OCI-LY7 (cell line): ENCODE measurements at regions not wholly inside any gene's neighbourhood (a gene's known extent, or its start where the extent isn't known, plus 50 kb on each side); places are given as distances from the start of the nearest gene placed in this dataset.

Experiments
- BruUV-seq: library from RNA; stranded (reverse); fragments of 400-500 nt; replicated peaks from 2 replicates; lab custom pipeline; 2021; lab: Mats Ljungman, UMichigan
- CTCF ChIA-PET: fragments of 300-600 bp; sonication (Branson Sonifier 250); formaldehyde crosslinking; loops from one replicate; lab custom pipeline; 2022; ENCODE audit warnings: antibody characterized with exemption; ENCODE audit not compliant: unreplicated experiment; lab: Charles Lee
- POLR2A ChIA-PET: fragments of 300-600 bp; sonication (Branson Sonifier 250); formaldehyde crosslinking; loops from one replicate; lab custom pipeline; 2022; ENCODE audit warnings: antibody characterized with exemption; lab: Charles Lee
- DNase-seq: peaks from one replicate; pipeline ENCODE4 v3.0.0-alpha.2; 2015; ENCODE audit warnings: low spot score
- H2AFZ ChIP-seq: fragments of 200-600 bp; sonication (generic), shearing (Covaris generic); 2 replicates; pipeline ENCODE4 v1.6.1; 2014; ENCODE audit warnings: mild to moderate bottlenecking, antibody characterized with exemption, low read length, moderate library complexity
- H3K27ac ChIP-seq: fragments of 200-600 bp; sonication (generic); 2 replicates; pipeline ENCODE4 v1.5.1; 2014; ENCODE audit warnings: mixed run types, low read depth, mild to moderate bottlenecking, moderate library complexity, low read length, inconsistent platforms; ENCODE audit not compliant: poor library complexity, severe bottlenecking
- H3K36me3 ChIP-seq: fragments of 200-600 bp; sonication (generic); 2 replicates; pipeline ENCODE4 v1.6.1; 2014; ENCODE audit warnings: mild to moderate bottlenecking, antibody characterized with exemption, low read length, moderate library complexity, mixed read lengths; ENCODE audit not compliant: insufficient read depth
- H3K4me1 ChIP-seq: fragments of 200-600 bp; sonication (generic); 2 replicates; pipeline ENCODE4 v1.5.1; 2014; ENCODE audit warnings: mild to moderate bottlenecking, low read length; ENCODE audit not compliant: insufficient read depth, poor library complexity, severe bottlenecking
- H3K4me2 ChIP-seq: fragments of 200-600 bp; sonication (generic); 2 replicates; pipeline ENCODE4 v1.6.1; 2014; ENCODE audit warnings: mild to moderate bottlenecking, low read length
- H3K4me3 ChIP-seq: fragments of 200-600 bp; sonication (generic); 2 replicates; pipeline ENCODE4 v1.5.1; 2014; ENCODE audit warnings: mild to moderate bottlenecking, low read depth, low read length; ENCODE audit not compliant: poor library complexity, severe bottlenecking
- H3K79me2 ChIP-seq: fragments of 200-600 bp; sonication (generic); 2 replicates; pipeline ENCODE4 v1.6.1; 2016; ENCODE audit warnings: low read depth, mild to moderate bottlenecking, low read length, moderate library complexity, mixed read lengths; ENCODE audit not compliant: insufficient read depth
- H3K9me2 ChIP-seq: fragments of 200-600 bp; sonication (generic); 2 replicates; pipeline ENCODE4 v1.6.1; 2016; ENCODE audit warnings: mild to moderate bottlenecking, low read length, mixed read lengths; ENCODE audit not compliant: insufficient read depth
- H3K9me3 ChIP-seq: fragments of 200-600 bp; sonication (generic); 2 replicates; pipeline ENCODE4 v1.6.1; 2014; ENCODE audit warnings: mild to moderate bottlenecking, mixed run types, low read length, mixed read lengths
- H4K20me1 ChIP-seq: fragments of 200-600 bp; sonication (generic); 2 replicates; pipeline ENCODE4 v1.6.1; 2014; ENCODE audit warnings: mild to moderate bottlenecking, antibody characterized with exemption, low read length, moderate library complexity, mixed read lengths; ENCODE audit not compliant: insufficient read depth
- EZH2phosphoT487 ChIP-seq: fragments of 200-600 bp; sonication (generic); IDR thresholded peaks from 2 replicates; pipeline ENCODE4 v1.6.1; 2018; ENCODE audit warnings: low read depth, borderline replicate concordance, mild to moderate bottlenecking, mixed run types, antibody characterized with exemption, low read length, moderate library complexity, mixed read lengths
- intact Hi-C: fragments of 100-400 bp; cut with micrococcal nuclease; formaldehyde crosslinking; loops from one replicate; pipeline ENCODE4 v1.10.0; 2022; ENCODE audit not compliant: unreplicated experiment
- TF ChIP-seq, protein P1 (sequence below): fragments of 200-600 bp; sonication (generic); conservative IDR thresholded peaks from 2 replicates; pipeline ENCODE4 v1.5.1; 2014; ENCODE audit warnings: mild to moderate bottlenecking, antibody characterized with exemption, low read length, moderate library complexity, mixed read lengths

DNA sequence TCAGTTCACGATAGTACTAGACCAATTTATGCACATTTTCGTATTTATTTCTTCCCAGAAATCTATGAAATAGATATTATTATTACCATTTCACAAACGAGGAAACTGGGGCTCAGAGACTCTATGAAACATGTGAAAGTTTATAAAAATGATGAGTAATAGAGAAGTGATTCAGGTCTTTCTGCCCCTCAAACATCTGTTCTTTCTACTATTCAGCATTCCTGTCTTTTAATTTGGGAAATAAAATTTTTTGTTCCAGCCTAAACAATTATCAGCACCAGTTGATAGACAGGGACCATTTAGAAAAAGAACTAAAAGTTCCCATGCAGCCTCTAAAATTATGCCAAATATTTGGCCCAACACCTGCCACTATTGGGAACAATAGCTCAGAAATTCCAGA lies 585.1 kb downstream of the PTPRC start:
- Histone ChIP-seq H3K36me3 (no peaks in the 10 kb centered on the region), H3K27ac (no peak overlapping the region), H3K4me3 (no peak overlapping the region), H3K4me2 (no peak overlapping the region), H3K4me1 (peaks cover 5% of the 10 kb centered on the region), H4K20me1 (no peaks in the 10 kb centered on the region), H3K79me2 (no peaks in the 10 kb centered on the region), H3K9me2 (no peaks in the 10 kb centered on the region), H3K9me3 (no peaks in the 10 kb centered on the region), H2AFZ (no peak overlapping the region)
- no TSS peak for BruUV-seq
- intact Hi-C loops, result no loop called here
- no peak for TF ChIP-seq EZH2phosphoT487
- TF ChIP-seq, protein P1, sequence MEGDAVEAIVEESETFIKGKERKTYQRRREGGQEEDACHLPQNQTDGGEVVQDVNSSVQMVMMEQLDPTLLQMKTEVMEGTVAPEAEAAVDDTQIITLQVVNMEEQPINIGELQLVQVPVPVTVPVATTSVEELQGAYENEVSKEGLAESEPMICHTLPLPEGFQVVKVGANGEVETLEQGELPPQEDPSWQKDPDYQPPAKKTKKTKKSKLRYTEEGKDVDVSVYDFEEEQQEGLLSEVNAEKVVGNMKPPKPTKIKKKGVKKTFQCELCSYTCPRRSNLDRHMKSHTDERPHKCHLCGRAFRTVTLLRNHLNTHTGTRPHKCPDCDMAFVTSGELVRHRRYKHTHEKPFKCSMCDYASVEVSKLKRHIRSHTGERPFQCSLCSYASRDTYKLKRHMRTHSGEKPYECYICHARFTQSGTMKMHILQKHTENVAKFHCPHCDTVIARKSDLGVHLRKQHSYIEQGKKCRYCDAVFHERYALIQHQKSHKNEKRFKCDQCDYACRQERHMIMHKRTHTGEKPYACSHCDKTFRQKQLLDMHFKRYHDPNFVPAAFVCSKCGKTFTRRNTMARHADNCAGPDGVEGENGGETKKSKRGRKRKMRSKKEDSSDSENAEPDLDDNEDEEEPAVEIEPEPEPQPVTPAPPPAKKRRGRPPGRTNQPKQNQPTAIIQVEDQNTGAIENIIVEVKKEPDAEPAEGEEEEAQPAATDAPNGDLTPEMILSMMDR, result no peak
- POLR2A ChIA-PET, result interaction anchor here (0.6 kb wide), 1 partner anchor 810 kb away, joined by 3 read pairs; no protein-coding TSS in a partner anchor
- CTCF ChIA-PET, result no interaction called here
- no peak for DNase-seq

DNA sequence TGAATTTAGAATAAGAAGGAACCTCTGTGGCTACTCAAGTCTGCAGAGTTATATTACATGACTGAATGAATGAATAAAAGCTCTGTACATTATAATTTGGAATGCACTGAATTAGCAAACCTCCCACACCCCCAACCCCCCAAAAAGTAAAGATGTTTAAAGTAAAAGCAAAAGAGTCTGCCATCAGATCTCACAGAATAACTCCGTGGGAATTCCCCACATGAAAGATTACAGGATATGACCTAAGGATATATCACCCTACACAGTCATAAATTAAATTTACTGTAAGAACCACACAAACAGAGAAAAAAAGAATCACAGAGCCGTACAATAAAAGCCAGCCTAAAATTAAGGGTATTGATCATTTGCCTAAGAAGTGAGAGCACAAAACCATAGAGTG lies 587.3 kb downstream of the PTPRC start:
- intact Hi-C loops, result no loop called here
- DNase-seq, result no peak
- Histone ChIP-seq H3K27ac (no peak overlapping the region), H3K79me2 (no peaks in the 10 kb centered on the region), H3K4me3 (no peak overlapping the region), H3K36me3 (no peaks in the 10 kb centered on the region), H3K9me2 (no peaks in the 10 kb centered on the region), H2AFZ (no peak overlapping the region), H3K9me3 (no peaks in the 10 kb centered on the region), H4K20me1 (no peaks in the 10 kb centered on the region), H3K4me1 (peaks cover 4% of the 10 kb centered on the region), H3K4me2 (no peak overlapping the region)
- ChIA-PET POLR2A (no interaction called here), CTCF (no interaction called here)
- no TSS peak for BruUV-seq
- TF ChIP-seq EZH2phosphoT487, result no peak
- TF ChIP-seq, protein P1, result no peak

DNA sequence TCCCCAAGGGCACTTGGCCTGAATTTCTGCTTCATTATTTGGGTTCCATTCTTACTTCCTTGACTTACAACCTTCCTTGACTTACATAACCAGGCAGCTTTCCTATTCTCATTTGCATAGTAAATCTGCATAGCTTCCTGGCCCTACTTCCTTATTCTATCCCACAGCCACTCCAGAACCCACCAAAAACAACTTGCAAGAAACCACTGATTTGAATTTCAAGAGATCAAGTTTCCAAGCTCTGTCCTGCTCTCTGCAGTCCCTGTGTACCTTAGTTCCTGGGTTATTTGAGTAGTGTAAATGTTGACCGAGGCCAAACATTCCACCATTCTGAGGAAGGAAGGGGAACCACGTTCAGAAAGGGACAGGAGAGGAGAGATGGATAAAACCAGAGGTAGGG lies 603.3 kb downstream of the PTPRC start:
- Histone ChIP-seq H3K4me2 (0 out of 2 replicates have a peak overlapping the region, but pooled peaks have one; percentile 4), H3K79me2 (no peaks in the 10 kb centered on the region), H2AFZ (peak overlapping the region; percentile 45), H3K9me3 (no peaks in the 10 kb centered on the region), H3K9me2 (no peaks in the 10 kb centered on the region), H3K36me3 (no peaks in the 10 kb centered on the region), H4K20me1 (no peaks in the 10 kb centered on the region), H3K4me3 (no peak overlapping the region), H3K4me1 (peaks cover 5% of the 10 kb centered on the region), H3K27ac (no peak overlapping the region)
- no peak for TF ChIP-seq EZH2phosphoT487
- TF ChIP-seq, protein P1, result no peak
- peak; percentile 5 for DNase-seq
- POLR2A ChIA-PET, result interaction anchor here (1.0 kb wide), 1 partner anchor 472 kb away, joined by 5 read pairs; no protein-coding TSS in a partner anchor
- intact Hi-C loops, result no loop called here
- BruUV-seq, result no TSS peak
- CTCF ChIA-PET, result no interaction called here
